SK-N-SH treated with all-trans-retinoic acid at 6 μM for 48 hours (cell line): ENCODE measurements at regions not wholly inside any gene's neighbourhood (a gene's known extent, or its start where the extent isn't known, plus 50 kb on each side); places are given as distances from the start of the nearest gene placed in this dataset.

ENCODE experiments used
- ATAC-seq: fragments of 200-7000 bp; cut with Tn5 transposase; 3 replicates; pipeline ENCODE4 v1.9.1; 2020; ENCODE audit warnings: mild to moderate bottlenecking, moderate library complexity
- ARNTL ChIP-seq: fragments of 450-650 bp; formaldehyde crosslinking; IDR thresholded peaks from 2 replicates; pipeline ENCODE4 v1.5.0; 2020; ENCODE audit warnings: low read depth, mild to moderate bottlenecking, moderate library complexity, borderline replicate concordance
- BACH2 ChIP-seq: fragments of 250-450 bp; sonication (Bioruptor Pico); IDR thresholded peaks from 2 replicates; pipeline ENCODE4 v1.9.0; 2021; ENCODE audit warnings: mild to moderate bottlenecking, borderline replicate concordance
- ESRRG ChIP-seq: fragments of 250-450 bp; sonication (Bioruptor Pico); IDR thresholded peaks from 2 replicates; pipeline ENCODE4 v1.6.1; 2021; ENCODE audit warnings: mild to moderate bottlenecking
- GLIS3 ChIP-seq: fragments of 250-450 bp; sonication (Bioruptor Pico); IDR thresholded peaks from 2 replicates; pipeline ENCODE4 v1.5.0; 2020; ENCODE audit warnings: mild to moderate bottlenecking, moderate library complexity
- ISL1 ChIP-seq: fragments of 250-450 bp; sonication (Bioruptor Pico); IDR thresholded peaks from 2 replicates; pipeline ENCODE4 v2.1.2; 2022; ENCODE audit warnings: mild to moderate bottlenecking, moderate library complexity
- OSR1 ChIP-seq: fragments of 250-450 bp; sonication (Bioruptor Pico); IDR thresholded peaks from 2 replicates; pipeline ENCODE4 v1.8.0; 2022; ENCODE audit warnings: moderate library complexity, mild to moderate bottlenecking, inconsistent platforms
- PATZ1 ChIP-seq: fragments of 250-450 bp; sonication (Bioruptor Pico); IDR thresholded peaks from 2 replicates; pipeline ENCODE4 v1.8.0; 2020; ENCODE audit warnings: mild to moderate bottlenecking, moderate library complexity, borderline replicate concordance
- POU6F1 ChIP-seq: fragments of 250-450 bp; sonication (Bioruptor Pico); IDR thresholded peaks from 2 replicates; pipeline ENCODE4 v1.8.0; 2021; ENCODE audit warnings: low read depth, mild to moderate bottlenecking, moderate library complexity, borderline replicate concordance
- PPARA ChIP-seq: fragments of 250-450 bp; sonication (Bioruptor Pico); IDR thresholded peaks from 2 replicates; pipeline ENCODE4 v1.5.0; 2020; ENCODE audit warnings: mild to moderate bottlenecking, borderline replicate concordance
- RARB ChIP-seq: fragments of 250-450 bp; sonication (Bioruptor Pico); IDR thresholded peaks from 2 replicates; pipeline ENCODE4 v1.8.0; 2021; ENCODE audit warnings: mild to moderate bottlenecking, moderate library complexity
- SNAI2 ChIP-seq: fragments of 250-450 bp; sonication (Bioruptor Pico); IDR thresholded peaks from 2 replicates; pipeline ENCODE4 v1.5.0; 2020; ENCODE audit warnings: mild to moderate bottlenecking, moderate library complexity
- TCF4 ChIP-seq: fragments of 250-450 bp; sonication (Bioruptor Pico); IDR thresholded peaks from 2 replicates; pipeline ENCODE4 v1.8.0; 2021; ENCODE audit warnings: mild to moderate bottlenecking, moderate library complexity, borderline replicate concordance
- TOX ChIP-seq: fragments of 250-450 bp; sonication (Bioruptor Pico); IDR thresholded peaks from 2 replicates; pipeline ENCODE4 v1.8.0; 2021; ENCODE audit warnings: mild to moderate bottlenecking, moderate library complexity, borderline replicate concordance
- TSHZ2 ChIP-seq: fragments of 250-450 bp; sonication (Bioruptor Pico); IDR thresholded peaks from 2 replicates; pipeline ENCODE4 v1.5.0; 2020; ENCODE audit warnings: mild to moderate bottlenecking, moderate library complexity
- ZC3H10 ChIP-seq: fragments of 250-450 bp; sonication (Bioruptor Pico); IDR thresholded peaks from 2 replicates; pipeline ENCODE4 v1.5.1; 2021; ENCODE audit warnings: mild to moderate bottlenecking, moderate library complexity
- ZFP3 ChIP-seq: fragments of 250-450 bp; sonication (Bioruptor Pico); IDR thresholded peaks from 2 replicates; pipeline ENCODE4 v1.5.0; 2020; ENCODE audit warnings: mild to moderate bottlenecking, moderate library complexity
- ZFP30 ChIP-seq: fragments of 450-650 bp; formaldehyde crosslinking; IDR thresholded peaks from 2 replicates; pipeline ENCODE4 v1.5.0; 2022; ENCODE audit warnings: mild to moderate bottlenecking, moderate library complexity
- ZNF70 ChIP-seq: fragments of 450-650 bp; formaldehyde crosslinking; IDR thresholded peaks from 2 replicates; pipeline ENCODE4 v1.5.0; 2020; ENCODE audit warnings: mild to moderate bottlenecking, moderate library complexity
- ZNF8 ChIP-seq: fragments of 450-650 bp; formaldehyde crosslinking; IDR thresholded peaks from 2 replicates; pipeline ENCODE4 v1.5.0; 2020; ENCODE audit warnings: mild to moderate bottlenecking, moderate library complexity

GRCh38 chr17:73833775-73834488, 189.7 kb upstream of the SDK2 start:
- ATAC-seq, result no peak
- no peak for TF ChIP-seq ZFP3
- no peak for TF ChIP-seq TOX (CRISPR knock-in tag)
- no peak for TF ChIP-seq GLIS3 (CRISPR knock-in tag)
- TF ChIP-seq PATZ1 (CRISPR knock-in tag), result no peak
- no peak for TF ChIP-seq TSHZ2 (CRISPR knock-in tag)
- TF ChIP-seq ZNF70 (CRISPR knock-in tag), result no peak
- TF ChIP-seq POU6F1, result no peak
- TF ChIP-seq ZNF8 (CRISPR knock-in tag), result no peak
- no peak for TF ChIP-seq ESRRG (CRISPR knock-in tag)
- no peak for TF ChIP-seq ZC3H10
- no peak for TF ChIP-seq ARNTL (CRISPR knock-in tag)
- TF ChIP-seq OSR1, result no peak
- no peak for TF ChIP-seq PPARA (CRISPR knock-in tag)
- TF ChIP-seq TCF4, result no peak
- no peak for TF ChIP-seq BACH2 (CRISPR knock-in tag)
- no peak for TF ChIP-seq ZFP30
- TF ChIP-seq RARB, result no peak
- TF ChIP-seq ISL1 (CRISPR knock-in tag), result no peak

- no peak for TF ChIP-seq SNAI2 (CRISPR knock-in tag)
- ATAC-seq, result no peak
These were observed 190.6 kb upstream of the SDK2 start for GRCh38 chr17:73834684-73835343.

GRCh38 chr17:73835605-73836004, 191.4 kb upstream of the SDK2 start:
- no peak for ATAC-seq
- no peak for TF ChIP-seq TSHZ2 (CRISPR knock-in tag)
- TF ChIP-seq ISL1 (CRISPR knock-in tag), result no peak
- TF ChIP-seq ARNTL (CRISPR knock-in tag), result no peak

- no peak; the same call in 2 of the 3 replicates for ATAC-seq
- TF ChIP-seq SNAI2 (CRISPR knock-in tag) (no peak), ZFP3 (no peak), ISL1 (CRISPR knock-in tag) (no peak), POU6F1 (no peak), ARNTL (CRISPR knock-in tag) (no peak), TSHZ2 (CRISPR knock-in tag) (no peak), PPARA (CRISPR knock-in tag) (no peak), TCF4 (no peak), BACH2 (CRISPR knock-in tag) (no peak), ZC3H10 (no peak), TOX (CRISPR knock-in tag) (no peak)
These were observed 194.6 kb upstream of the SDK2 start for GRCh38 chr17:73838815-73839214.
